ENCODE measurements at regions not wholly inside any gene's neighbourhood (a gene's known extent, or its start where the extent isn't known, plus 50 kb on each side); places are given as distances from the start of the nearest gene placed in this dataset.

- no peak for TF ChIP-seq RBBP5 (conservative IDR thresholded peaks at IDR 0.05)
- no peak for TF ChIP-seq MYB (IDR thresholded peaks at IDR 0.05; ENCODE audit: borderline replicate concordance, low read depth, low read length)
- no peak for TF ChIP-seq TBL1XR1 (IDR thresholded peaks at IDR 0.05; ENCODE audit: low read depth, low read length)
- TF ChIP-seq EED (IDR thresholded peaks at IDR 0.05; ENCODE audit: low read depth), result no peak
- TF ChIP-seq E2F8 (IDR thresholded peaks at IDR 0.05; ENCODE audit: low read depth, partially characterized antibody), result no peak
- no peak for TF ChIP-seq BACH1 (IDR thresholded peaks at IDR 0.05; ENCODE audit: borderline replicate concordance)
- no peak for TF ChIP-seq RCOR1 (conservative IDR thresholded peaks at IDR 0.05; ENCODE audit: low read depth, low read length)
- ATAC-seq (no peak), FAIRE-seq (no peak), DNase-seq (ENCODE audit: low read depth, low spot score) (no peak)
- no TSS peak for BruUV-seq (replicated peaks)
- Histone ChIP-seq H3K27ac (ENCODE audit: control insufficient read depth, insufficient read depth) (no peak overlapping the region), H3K9ac (ENCODE audit: control insufficient read depth, insufficient read depth, low read length) (no peak overlapping the region), H3K9me3 (replicated peaks; ENCODE audit: control insufficient read depth, insufficient read depth, low read length) (no peaks in the 10 kb centered on the region), H2AFZ (ENCODE audit: control insufficient read depth, low read depth, low read length) (no peak overlapping the region), H3K36me3 (ENCODE audit: control insufficient read depth in 2 of 2, insufficient read depth in 2 of 2, low read length in 1 of 2) (no peaks in the 10 kb centered on the region), H3K27me3 (replicated peaks in 1 of 2; ENCODE audit: control insufficient read depth in 2 of 2, insufficient read depth in 2 of 2, low read length in 1 of 2) (peaks cover 0 to 2% of the 10 kb centered on the region in 2 experiments; a peak in 1 of 4 replicates), H3K4me1 (ENCODE audit: control insufficient read depth, insufficient read depth, low read length) (no peaks in the 10 kb centered on the region), H3K79me2 (ENCODE audit: control insufficient read depth, insufficient read depth, low read length) (no peaks in the 10 kb centered on the region), H3K4me2 (ENCODE audit: control insufficient read depth, insufficient read depth) (no peak overlapping the region), H4K20me1 (ENCODE audit: control insufficient read depth, insufficient read depth) (no peaks in the 10 kb centered on the region), H3K4me3 (no peak overlapping the region)
- CTCF ChIA-PET, result interaction anchor here (1.2 kb wide), 1 partner anchor 10 kb away, joined by 3 read pairs; no protein-coding TSS in a partner anchor
- WGBS (ENCODE audit: insufficient coverage, insufficient replicate concordance, low lambda C conversion rate, missing lambda C conversion rate), result 0% methylated on average over 5 of the region's 5 CpGs
- RAD21 ChIA-PET (ENCODE audit: unreplicated experiment), result no interaction called here
- POLR2A ChIA-PET, result no interaction called here
- intact Hi-C loops (cut with micrococcal nuclease; ENCODE audit: unreplicated experiment), result no loop called here
- SMC1A ChIA-PET (ENCODE audit: uncharacterized antibody, unreplicated experiment), result interaction anchor here (0.5 kb wide), 1 partner anchor 620 kb away, joined by 3 read pairs; no protein-coding TSS in a partner anchor
- in situ Hi-C loops (cut with MboI), result no loop called here
These were observed 613.3 kb downstream of the PLPP3 start for GRCh38 chr1:55965981-55966461.
